WI38 (cell line): ENCODE measurements at regions not wholly inside any gene's neighbourhood (a gene's known extent, or its start where the extent isn't known, plus 50 kb on each side); places are given as distances from the start of the nearest gene placed in this dataset.

Experiments used
- H3K4me3 ChIP-seq: 2 replicates; pipeline ENCODE4 v1.5.1; 2011; ENCODE audit warnings: low read depth, mild to moderate bottlenecking, control low read depth, low read length
- TF ChIP-seq, protein P1 (sequence below): IDR thresholded peaks from 2 replicates; pipeline ENCODE4 v1.5.1; 2012; ENCODE audit warnings: low read depth, mild to moderate bottlenecking, control low read depth, low read length

DNA sequence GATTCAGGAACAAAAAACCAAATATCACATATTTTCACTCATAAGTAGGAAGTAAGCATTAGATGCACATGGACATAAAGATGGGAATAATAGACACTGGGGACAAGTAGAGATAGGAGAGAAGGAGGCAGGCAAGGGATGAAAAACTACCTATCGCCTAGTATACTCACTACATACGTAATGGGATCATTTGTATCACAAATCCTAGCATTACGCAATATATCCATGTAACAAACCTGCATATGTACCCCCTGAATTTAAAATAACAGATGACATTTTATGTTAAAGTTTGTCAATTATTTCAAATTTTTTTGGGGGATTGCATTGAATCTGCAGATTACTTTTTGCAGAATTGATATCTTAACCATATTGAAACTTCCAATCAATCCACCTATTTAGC is 660.5 kb upstream of the MAN1A1 start:
- TF ChIP-seq, protein P1, sequence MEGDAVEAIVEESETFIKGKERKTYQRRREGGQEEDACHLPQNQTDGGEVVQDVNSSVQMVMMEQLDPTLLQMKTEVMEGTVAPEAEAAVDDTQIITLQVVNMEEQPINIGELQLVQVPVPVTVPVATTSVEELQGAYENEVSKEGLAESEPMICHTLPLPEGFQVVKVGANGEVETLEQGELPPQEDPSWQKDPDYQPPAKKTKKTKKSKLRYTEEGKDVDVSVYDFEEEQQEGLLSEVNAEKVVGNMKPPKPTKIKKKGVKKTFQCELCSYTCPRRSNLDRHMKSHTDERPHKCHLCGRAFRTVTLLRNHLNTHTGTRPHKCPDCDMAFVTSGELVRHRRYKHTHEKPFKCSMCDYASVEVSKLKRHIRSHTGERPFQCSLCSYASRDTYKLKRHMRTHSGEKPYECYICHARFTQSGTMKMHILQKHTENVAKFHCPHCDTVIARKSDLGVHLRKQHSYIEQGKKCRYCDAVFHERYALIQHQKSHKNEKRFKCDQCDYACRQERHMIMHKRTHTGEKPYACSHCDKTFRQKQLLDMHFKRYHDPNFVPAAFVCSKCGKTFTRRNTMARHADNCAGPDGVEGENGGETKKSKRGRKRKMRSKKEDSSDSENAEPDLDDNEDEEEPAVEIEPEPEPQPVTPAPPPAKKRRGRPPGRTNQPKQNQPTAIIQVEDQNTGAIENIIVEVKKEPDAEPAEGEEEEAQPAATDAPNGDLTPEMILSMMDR, result no peak
- no peak overlapping the region for H3K4me3 ChIP-seq

DNA sequence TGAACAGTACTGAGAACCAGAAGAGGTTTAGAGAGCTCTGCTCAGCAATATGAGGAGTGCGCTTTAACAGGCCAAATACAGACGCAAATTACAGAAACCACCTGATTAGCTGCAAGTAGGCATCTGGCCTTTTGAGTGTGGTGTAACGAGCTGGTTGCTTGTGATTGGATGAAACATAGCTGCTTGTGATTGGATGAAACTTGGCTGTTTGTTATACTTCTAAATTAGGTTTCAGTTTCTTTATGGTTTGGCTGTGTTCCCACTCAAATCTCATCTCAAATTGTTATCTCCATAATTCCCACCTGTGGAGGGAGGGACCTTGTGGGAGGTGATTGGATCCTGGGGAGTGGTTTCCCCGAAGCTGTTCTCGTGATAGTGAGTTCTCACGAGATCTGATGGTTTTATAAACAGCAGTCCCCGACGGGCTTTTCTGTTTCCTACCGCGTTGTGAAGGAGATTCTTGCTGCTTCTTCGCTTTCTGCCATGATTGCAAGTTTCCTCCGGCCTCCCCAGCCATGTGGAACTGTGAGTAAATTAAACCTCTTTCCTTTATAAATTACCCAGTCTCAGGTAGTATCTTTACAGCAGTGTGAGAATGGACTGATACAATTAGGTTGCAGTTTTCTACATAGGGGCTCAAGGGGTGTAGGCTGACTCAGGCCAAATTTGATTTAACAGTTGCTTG is 655.9 kb upstream of the MAN1A1 start:
- TF ChIP-seq, protein P1, result no peak
- no peak overlapping the region for H3K4me3 ChIP-seq

DNA sequence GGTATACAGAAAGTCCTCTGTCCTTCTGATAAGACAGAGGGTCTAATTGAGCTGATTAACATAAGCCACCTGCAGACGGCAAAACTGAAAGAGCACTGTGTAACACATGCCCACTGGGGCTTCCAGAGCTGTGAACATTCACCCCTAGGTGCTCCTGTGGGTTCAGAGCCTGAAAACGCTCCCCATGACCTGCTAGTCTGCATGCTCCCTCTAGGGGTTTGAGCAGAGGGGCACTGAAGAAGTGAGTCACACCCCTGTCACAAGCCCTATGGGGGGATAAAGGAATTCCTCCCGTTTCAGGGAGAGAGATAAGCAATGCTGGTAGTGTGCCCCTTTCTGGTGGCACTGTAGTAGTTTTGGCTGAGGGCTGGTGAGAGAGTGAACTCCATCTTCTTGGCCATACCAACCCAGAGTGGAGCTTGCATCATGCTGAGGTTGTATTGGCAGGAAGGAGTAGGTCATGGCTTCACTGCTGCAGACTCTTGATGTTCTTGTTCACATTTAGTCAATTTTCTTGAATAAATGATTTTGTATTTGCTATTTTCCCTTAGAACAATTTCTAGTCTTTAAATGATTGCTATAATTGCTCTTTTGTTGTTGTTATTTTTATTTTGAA is 637.5 kb upstream of the MAN1A1 start:
- TF ChIP-seq, protein P1, result no peak
- H3K4me3 ChIP-seq, result no peak overlapping the region

DNA sequence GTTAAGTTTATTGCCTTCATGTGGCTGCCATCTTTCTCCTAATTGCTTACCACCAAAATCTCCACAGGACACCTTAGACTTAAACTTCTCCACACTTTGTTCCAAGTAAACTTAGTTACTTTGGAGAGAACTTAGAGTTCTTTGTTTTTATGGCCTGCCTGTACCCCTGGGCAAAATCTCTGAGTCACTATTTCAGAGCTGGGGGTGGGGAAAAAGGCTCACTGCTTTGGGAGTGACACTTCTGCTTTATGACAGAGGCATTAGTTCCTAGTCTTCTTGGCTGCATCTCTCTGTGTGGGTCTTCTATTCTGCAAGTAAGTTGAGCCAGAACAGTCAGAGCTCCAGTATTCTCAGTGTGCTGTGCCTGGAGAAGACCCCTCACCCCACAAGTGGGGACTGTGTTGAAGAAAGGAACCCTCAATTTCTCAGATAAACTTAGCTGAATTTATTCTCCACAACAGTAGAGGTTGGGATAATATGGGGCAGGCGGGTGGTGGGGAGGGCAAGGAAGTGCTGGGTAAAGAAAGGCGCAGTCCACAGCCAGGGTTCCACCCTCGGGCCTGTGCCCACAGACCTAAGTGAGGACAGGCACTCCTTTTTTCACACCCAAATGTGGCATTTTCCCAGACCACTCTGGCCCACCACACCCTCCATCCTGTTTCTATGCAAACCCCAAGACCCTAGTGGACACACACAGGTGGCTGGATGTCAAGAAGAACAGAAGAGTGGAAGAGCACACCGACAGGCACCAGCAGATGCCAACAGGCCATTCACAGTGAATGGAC is 636.6 kb upstream of the MAN1A1 start:
- TF ChIP-seq, protein P1, result no peak

DNA sequence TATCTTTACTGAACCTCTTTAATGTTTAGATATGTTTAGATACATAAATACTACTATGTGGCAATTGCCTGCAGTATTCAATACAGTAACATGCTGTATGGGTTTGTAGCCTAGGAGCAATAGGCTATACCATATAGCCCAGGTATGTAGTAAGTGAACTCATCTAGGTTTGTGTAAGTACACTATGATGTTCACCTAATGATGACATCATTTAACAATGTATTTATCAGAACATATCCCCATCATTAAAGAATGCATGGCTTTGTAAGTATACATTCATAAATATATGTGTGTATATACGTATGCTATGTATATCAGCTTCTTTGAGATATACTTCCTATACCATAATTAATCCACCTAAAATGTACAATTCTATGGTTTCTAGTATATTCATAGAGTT is 631.2 kb upstream of the MAN1A1 start:
- TF ChIP-seq, protein P1, result no peak

More for the DNA sequence above, 636.6 kb upstream of the MAN1A1 start:
- no peak overlapping the region for H3K4me3 ChIP-seq

DNA sequence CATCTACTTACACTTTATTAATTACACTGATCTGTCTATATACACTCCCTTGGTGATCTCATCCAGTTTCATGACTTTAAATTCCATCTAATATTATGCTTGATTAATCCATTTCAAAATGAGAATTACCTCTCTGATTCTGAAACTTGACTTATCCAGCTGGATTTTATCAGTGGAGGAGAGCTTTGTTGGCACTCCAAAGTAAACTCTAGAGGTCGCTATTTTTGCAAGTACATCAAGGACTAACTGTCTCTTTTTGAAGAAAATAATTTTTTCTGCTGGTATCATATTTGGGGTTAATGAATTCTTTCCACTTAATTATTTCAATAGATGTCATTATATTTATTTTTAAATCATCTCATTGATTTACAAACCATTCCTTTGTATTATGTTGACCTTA is 630.3 kb upstream of the MAN1A1 start:
- H3K4me3 ChIP-seq, result no peak overlapping the region
- TF ChIP-seq, protein P1, result no peak

More for the DNA sequence above, 631.2 kb upstream of the MAN1A1 start:
- H3K4me3 ChIP-seq, result no peak overlapping the region
